ENCODE measurements at regions not wholly inside any gene's neighbourhood (a gene's known extent, or its start where the extent isn't known, plus 50 kb on each side); places are given as distances from the start of the nearest gene placed in this dataset.

- TF ChIP-seq CTCF (conservative IDR thresholded peaks at IDR 0.05; ENCODE audit: low read length) (no peak), EZH2phosphoT487 (IDR thresholded peaks at IDR 0.05; ENCODE audit: borderline replicate concordance) (no peak)
Measured at GRCh38 chr11:128405112-128405511, 182.2 kb downstream of the ETS1 start.
